ENCODE measurements at regions not wholly inside any gene's neighbourhood (a gene's known extent, or its start where the extent isn't known, plus 50 kb on each side); places are given as distances from the start of the nearest gene placed in this dataset.

GRCh38 chr1:87685311-87686135 is 356.8 kb downstream of the LMO4 start:
- no peak for DNase-seq

- no peak for DNase-seq
Measured at GRCh38 chr1:87686136-87686495, 357.4 kb downstream of the LMO4 start.

DNA sequence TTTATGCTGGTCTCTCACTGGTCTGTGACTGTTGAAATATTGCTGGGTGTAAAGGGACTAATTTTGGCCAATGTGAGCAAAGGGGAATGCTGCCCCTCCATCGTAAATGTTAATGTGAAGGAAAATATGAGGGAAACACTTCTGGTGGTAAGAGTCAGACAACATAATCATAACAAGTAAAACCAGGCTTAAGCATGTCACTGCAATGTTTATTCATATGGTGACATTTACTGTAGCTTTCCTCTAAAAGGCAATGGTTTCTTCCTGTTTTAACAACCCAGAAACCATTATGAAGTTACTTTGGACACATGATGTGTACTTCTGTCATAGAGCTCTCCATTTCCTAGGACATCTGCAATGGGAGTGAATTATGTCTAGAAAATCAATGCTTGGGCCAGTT is 358.0 kb downstream of the LMO4 start:
- DNase-seq, result no peak

- no peak for DNase-seq
Measured at GRCh38 chr1:87688136-87688535, 359.5 kb downstream of the LMO4 start.

- no peak for DNase-seq
Measured at GRCh38 chr1:87689487-87689886, 360.8 kb downstream of the LMO4 start.

GRCh38 chr1:87696483-87696882 is 367.8 kb downstream of the LMO4 start:
- no peak for DNase-seq

GRCh38 chr1:87702455-87702854 is 373.8 kb downstream of the LMO4 start:
- DNase-seq, result no peak

- DNase-seq, result no peak
Measured at GRCh38 chr1:87705233-87705632, 376.6 kb downstream of the LMO4 start.

DNA sequence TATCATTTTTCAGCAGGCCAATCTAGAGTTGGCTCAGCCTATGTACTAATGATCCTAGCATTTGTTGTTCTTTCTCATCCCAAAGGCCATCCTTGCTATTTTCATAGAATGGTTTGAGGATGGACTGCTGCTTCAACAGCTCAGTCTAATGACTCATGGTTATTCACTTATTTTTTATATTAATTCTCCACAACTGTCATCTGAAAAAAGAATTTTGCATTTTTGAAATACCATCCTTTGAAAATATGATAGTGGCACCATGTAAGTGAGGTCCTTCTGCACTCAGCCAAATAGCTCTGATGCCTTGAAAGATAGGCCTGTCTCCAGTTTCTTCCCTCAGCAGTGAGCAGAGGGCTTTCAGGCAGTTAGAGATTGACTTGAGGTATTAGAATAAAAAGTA is 377.5 kb downstream of the LMO4 start:
- DNase-seq, result no peak

DNA sequence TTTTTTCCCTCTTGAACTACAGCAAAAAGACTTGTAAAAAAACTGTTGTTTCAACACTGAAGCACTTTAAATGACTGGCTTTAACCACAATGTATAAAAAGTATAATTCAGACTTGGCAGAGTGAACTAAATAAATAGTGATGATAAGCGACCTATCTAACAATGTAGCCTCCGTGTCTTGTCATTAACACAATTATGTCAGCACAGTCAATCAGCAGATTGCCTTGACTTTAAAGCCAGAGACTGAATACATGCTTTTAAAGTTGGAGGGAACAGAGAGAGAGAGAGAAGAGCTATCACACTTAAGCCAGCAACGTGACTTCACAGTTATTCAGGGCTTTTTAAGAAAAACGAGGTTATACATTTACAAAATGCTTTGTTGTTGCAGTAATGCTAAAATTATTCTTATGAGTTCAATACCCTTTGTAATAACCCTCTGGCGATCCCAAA is 378.1 kb downstream of the LMO4 start:
- no peak for DNase-seq

GRCh38 chr1:87707411-87707810 is 378.7 kb downstream of the LMO4 start:
- no peak for DNase-seq

DNA sequence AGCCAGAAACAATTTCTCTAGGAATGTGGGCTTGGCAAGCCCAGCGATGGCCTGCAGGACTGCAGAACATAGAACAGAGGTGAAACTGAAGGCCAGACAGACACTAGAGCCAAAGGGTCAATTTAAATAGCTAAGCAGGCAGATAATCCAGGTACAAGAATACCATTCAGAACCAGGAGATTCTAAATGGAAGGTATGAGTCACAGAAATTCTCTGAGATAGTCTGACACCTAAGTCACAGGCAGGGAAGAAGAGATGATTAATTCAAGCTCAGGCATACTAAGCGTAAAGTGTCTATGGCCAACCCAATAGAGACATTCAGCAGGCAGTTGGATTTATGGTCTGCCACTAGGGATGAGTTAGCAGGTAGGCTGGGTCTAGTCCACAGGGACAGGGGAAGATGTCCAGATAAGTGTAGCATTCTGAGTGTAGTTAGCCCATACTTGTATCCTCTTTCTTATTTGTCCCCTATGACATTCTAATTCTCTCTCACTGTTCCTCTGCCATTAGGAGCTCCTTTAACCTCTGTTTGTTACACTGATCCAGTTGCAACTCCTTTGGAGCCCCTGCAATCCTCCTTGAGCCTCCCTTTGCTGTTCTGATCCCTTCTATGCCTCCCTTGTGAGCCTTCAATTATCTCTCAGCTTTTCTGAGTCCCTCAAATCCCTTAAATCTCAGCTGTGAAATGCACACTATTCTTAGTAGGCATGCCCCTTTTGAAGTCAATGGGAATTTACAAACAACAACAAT is 383.8 kb downstream of the LMO4 start:
- no peak for DNase-seq

DNA sequence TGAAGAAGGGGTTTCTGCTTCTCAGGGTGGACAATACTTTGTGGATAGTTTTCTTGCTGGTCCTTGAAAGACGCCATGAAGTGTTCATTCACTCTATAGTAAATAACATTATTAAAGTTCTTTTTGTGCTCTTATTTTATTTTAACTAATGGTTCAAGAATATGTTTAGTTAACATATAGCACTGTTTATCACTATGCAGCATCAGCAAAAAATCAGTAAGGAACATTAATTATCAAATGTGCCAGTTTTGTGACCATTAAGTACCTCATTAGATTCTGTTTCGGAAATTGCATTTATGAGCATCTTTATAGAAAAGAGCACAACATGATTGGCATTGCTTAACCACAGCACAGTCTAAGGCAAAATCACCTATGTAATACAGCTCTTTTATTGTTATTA is 385.6 kb downstream of the LMO4 start:
- no peak for DNase-seq

GRCh38 chr1:87715052-87715451 is 386.4 kb downstream of the LMO4 start:
- DNase-seq, result no peak

GRCh38 chr1:87715471-87715870 is 386.8 kb downstream of the LMO4 start:
- no peak for DNase-seq

- no peak for DNase-seq
Measured at GRCh38 chr1:87717157-87717670, 388.5 kb downstream of the LMO4 start.

- DNase-seq, result no peak
Measured at GRCh38 chr1:87718241-87718950, 389.7 kb downstream of the LMO4 start.

GRCh38 chr1:87719658-87720057 is 391.0 kb downstream of the LMO4 start:
- DNase-seq, result no peak

GRCh38 chr1:87720561-87720960 is 391.9 kb downstream of the LMO4 start:
- DNase-seq, result no peak

DNA sequence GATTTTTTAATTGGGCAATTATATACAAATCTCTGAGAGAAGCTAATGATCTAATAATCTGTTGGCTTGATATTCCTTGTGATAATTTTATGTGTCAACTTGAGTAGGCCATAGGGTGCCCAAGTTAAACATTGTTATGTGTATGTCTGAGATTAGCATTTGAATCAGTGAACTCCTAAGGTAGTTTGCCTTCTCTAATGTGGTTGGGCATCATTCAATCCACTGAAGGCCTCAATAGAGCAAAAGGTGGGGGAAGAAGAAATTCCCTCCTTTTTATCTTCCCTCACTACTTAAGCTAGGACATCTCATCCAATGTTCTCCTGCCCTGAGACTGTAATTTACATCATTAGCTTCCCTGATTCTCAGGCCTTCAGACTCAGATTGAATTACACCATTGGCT is 394.5 kb downstream of the LMO4 start:
- no peak for DNase-seq

- no peak for DNase-seq
Measured at GRCh38 chr1:87728169-87728568, 399.5 kb downstream of the LMO4 start.

GRCh38 chr1:87730274-87731216 is 401.9 kb downstream of the LMO4 start:
- DNase-seq, result no peak

Measured in activated CD4-positive, alpha-beta T cell treated with anti-CD3 and anti-CD28 coated beads for 4 hours (primary cell).